ENCODE measurements at regions not wholly inside any gene's neighbourhood (a gene's known extent, or its start where the extent isn't known, plus 50 kb on each side); places are given as distances from the start of the nearest gene placed in this dataset.

GRCh38 chr4:188955066-188955465, 815.8 kb downstream of the TRIML1 start:
- TF ChIP-seq CTCF (IDR thresholded peaks at IDR 0.05), result no peak
- TF ChIP-seq SIN3A (IDR thresholded peaks at IDR 0.05; ENCODE audit: borderline replicate concordance, insufficient read depth, low read depth, low read length), result no peak
- no peak for TF ChIP-seq POLR2AphosphoS5 (IDR thresholded peaks at IDR 0.05; ENCODE audit: low read depth, low read length)
- TF ChIP-seq, protein P1, sequence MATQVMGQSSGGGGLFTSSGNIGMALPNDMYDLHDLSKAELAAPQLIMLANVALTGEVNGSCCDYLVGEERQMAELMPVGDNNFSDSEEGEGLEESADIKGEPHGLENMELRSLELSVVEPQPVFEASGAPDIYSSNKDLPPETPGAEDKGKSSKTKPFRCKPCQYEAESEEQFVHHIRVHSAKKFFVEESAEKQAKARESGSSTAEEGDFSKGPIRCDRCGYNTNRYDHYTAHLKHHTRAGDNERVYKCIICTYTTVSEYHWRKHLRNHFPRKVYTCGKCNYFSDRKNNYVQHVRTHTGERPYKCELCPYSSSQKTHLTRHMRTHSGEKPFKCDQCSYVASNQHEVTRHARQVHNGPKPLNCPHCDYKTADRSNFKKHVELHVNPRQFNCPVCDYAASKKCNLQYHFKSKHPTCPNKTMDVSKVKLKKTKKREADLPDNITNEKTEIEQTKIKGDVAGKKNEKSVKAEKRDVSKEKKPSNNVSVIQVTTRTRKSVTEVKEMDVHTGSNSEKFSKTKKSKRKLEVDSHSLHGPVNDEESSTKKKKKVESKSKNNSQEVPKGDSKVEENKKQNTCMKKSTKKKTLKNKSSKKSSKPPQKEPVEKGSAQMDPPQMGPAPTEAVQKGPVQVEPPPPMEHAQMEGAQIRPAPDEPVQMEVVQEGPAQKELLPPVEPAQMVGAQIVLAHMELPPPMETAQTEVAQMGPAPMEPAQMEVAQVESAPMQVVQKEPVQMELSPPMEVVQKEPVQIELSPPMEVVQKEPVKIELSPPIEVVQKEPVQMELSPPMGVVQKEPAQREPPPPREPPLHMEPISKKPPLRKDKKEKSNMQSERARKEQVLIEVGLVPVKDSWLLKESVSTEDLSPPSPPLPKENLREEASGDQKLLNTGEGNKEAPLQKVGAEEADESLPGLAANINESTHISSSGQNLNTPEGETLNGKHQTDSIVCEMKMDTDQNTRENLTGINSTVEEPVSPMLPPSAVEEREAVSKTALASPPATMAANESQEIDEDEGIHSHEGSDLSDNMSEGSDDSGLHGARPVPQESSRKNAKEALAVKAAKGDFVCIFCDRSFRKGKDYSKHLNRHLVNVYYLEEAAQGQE (IDR thresholded peaks at IDR 0.05; ENCODE audit: insufficient read depth in 1 of 2, low read depth in 2 of 2, low read length in 1 of 2), result no peak
- no peak for TF ChIP-seq TCF7L2 (IDR thresholded peaks at IDR 0.05; ENCODE audit: low read depth, low read length)
